Kidney epithelial cell (primary cell): ENCODE measurements at regions not wholly inside any gene's neighbourhood (a gene's known extent, or its start where the extent isn't known, plus 50 kb on each side); places are given as distances from the start of the nearest gene placed in this dataset.

Source experiments
- DNase-seq: peaks from one replicate; pipeline ENCODE4 v3.0.0-alpha.2; 2010; ENCODE audit warnings: low read depth
- H3K27me3 ChIP-seq: 2 replicates; pipeline ENCODE4 v1.6.0; 2011; ENCODE audit warnings: low read length; ENCODE audit not compliant: control insufficient read depth, insufficient read depth
- H3K36me3 ChIP-seq: 2 replicates; pipeline ENCODE4 v1.5.1; 2011; ENCODE audit warnings: low read length; ENCODE audit not compliant: control insufficient read depth, insufficient read depth
- H3K4me3 ChIP-seq: 2 replicates; pipeline ENCODE4 v1.5.1; 2011; ENCODE audit warnings: low read depth, mild to moderate bottlenecking, control low read depth, low read length
- TF ChIP-seq, protein P1 (sequence below): IDR thresholded peaks from 2 replicates; pipeline ENCODE4 v1.5.1; 2011; ENCODE audit warnings: mild to moderate bottlenecking, moderate library complexity, low read length, control low read depth, inconsistent platforms; ENCODE audit not compliant: insufficient read depth, poor library complexity, severe bottlenecking

DNA sequence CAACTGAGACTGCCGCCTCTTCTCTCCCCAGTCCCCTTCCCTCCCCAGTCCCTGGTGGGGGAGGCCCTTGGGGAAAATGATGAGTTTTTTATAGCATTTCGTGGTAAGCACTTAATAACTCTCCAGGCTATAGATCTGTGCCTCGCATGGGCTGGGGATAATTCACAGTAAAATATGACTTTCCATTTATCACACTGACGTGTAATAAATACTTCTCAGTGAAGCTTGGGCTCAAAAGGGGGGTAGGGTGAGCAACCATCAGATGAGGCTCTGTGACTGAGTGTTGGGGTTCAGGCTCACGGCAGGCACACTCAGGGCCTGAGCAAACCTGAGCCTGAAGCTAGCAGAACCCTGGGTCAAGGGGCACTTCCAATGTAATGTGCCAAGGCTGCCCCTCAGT is 101.6 kb downstream of the CCT6B start:
- DNase-seq, result no peak
- Histone ChIP-seq H3K4me3 (no peak overlapping the region), H3K36me3 (no peaks in the 10 kb centered on the region), H3K27me3 (no peaks in the 10 kb centered on the region)
- TF ChIP-seq, protein P1, sequence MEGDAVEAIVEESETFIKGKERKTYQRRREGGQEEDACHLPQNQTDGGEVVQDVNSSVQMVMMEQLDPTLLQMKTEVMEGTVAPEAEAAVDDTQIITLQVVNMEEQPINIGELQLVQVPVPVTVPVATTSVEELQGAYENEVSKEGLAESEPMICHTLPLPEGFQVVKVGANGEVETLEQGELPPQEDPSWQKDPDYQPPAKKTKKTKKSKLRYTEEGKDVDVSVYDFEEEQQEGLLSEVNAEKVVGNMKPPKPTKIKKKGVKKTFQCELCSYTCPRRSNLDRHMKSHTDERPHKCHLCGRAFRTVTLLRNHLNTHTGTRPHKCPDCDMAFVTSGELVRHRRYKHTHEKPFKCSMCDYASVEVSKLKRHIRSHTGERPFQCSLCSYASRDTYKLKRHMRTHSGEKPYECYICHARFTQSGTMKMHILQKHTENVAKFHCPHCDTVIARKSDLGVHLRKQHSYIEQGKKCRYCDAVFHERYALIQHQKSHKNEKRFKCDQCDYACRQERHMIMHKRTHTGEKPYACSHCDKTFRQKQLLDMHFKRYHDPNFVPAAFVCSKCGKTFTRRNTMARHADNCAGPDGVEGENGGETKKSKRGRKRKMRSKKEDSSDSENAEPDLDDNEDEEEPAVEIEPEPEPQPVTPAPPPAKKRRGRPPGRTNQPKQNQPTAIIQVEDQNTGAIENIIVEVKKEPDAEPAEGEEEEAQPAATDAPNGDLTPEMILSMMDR, result no peak

DNA sequence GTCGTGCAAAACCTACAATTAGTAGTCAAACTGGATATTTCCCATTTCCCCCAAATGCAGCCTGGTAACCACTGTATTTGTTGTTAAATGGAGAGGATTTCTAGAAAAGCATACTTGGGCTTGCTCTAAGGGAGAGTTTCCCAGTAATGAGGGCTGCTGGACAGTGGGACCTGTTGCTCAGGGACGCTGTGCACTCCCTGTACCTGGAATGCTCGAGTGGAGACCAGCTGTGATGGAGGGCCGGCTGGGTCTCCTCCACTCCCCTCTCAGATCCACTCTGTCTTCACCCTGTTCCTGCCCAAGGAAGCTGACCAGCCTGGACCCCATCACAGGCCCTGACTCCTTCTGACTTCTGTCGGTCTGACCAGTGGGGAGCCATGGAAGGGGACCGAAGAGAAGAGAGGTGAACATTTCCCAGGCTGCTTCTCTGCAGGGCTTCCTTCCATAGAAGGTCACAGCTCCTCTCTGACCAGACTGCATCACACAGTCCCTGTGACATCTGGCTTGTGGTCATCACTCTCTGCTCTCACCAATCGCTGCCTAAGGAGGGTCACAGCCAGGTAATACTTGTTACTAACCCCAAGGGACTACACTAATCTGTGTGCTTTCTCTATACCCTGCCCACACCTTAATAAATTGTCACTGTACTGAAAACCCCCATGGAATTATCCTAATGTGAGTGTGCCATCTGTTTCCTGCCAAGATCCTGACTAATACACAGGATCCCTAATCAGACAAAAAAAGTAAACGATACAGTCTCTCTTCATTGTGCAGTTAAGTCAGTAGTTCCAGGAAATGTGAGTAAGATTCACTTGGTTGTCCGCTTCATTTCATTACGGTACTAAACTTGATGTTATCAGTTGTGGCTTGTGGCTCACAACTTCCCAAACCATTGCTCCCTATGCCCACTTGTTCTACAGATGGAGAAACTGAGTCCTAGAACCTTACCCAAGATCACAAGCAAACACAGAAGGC is 102.4 kb downstream of the CCT6B start:
- TF ChIP-seq, protein P1, result no peak
- DNase-seq, result no peak
- no peak overlapping the region for H3K4me3 ChIP-seq
- H3K36me3 ChIP-seq, result no peaks in the 10 kb centered on the region
- no peaks in the 10 kb centered on the region for H3K27me3 ChIP-seq

DNA sequence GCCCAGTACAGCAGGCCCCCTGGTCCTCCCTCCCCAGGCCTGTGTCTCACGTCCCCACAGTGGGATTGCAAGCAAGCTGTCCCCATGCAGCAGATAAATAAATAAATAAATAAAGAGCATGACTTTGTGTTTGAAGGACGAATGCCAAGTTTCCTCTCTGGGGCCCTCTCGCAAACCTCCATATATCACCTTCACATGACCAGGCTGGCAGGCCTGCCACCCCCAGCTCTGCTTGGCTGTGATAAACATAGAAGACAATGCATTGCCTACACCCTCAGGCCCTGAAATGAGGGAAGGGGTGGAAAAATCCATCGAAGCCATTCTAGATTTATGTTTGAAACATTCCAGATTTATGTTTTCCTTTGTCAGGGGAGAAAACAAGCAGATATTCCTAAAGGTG is 107.3 kb downstream of the CCT6B start:
- Histone ChIP-seq H3K27me3 (no peaks in the 10 kb centered on the region), H3K36me3 (no peaks in the 10 kb centered on the region), H3K4me3 (no peak overlapping the region)
- no peak for DNase-seq
- TF ChIP-seq, protein P1, result no peak

DNA sequence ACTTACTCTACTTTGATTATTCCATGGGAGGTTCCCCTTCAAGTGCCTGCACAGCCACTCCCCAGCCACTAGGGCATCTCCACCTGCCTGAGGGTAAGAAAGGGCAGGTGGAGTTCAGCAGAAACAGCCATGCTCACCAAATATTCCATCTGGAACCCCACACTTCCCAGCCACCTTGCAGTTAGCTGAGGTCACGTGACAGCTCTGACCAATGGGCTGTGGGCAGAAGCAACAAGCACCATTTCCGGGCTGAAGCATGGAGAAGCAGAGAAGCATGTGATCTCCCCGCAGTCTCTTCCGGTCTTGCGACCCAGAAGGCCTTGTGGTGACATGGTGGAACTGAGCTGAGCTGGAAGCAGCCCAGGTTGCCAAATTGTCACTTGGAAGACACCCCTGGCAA is 108.6 kb downstream of the CCT6B start:
- DNase-seq, result no peak
- TF ChIP-seq, protein P1, result no peak

DNA sequence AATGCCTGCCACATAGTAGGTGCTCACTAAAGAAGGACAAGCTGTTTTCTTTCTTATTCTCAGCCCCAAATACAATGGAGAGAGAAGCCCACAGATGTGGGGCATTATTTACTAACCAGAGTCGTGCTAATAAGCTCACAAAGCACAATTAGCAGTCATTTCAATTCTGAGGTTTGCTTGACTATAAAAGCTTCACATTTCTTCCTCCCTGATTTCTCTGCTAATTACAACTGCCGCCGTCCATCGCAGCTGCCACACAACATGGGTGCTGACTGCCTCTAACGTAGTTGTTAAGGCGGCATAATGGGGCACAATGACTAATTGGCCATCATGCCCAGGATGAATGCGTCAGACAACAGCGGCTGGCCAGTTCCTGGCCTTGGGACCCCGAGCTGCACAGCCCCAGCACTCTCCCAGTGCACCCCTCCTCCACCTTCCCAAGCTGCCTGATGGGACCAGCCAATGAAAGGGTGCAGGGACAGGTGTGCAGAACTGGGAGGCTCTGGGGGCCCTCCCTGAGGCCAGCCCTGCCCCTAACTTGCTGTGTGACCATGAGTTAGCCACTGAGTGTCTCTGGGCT is 109.2 kb downstream of the CCT6B start:
- Histone ChIP-seq H3K36me3 (no peaks in the 10 kb centered on the region), H3K4me3 (no peak overlapping the region), H3K27me3 (no peaks in the 10 kb centered on the region)
- TF ChIP-seq, protein P1, result no peak
- DNase-seq, result no peak

More for the DNA sequence above, 108.6 kb downstream of the CCT6B start:
- no peaks in the 10 kb centered on the region for H3K27me3 ChIP-seq
- H3K4me3 ChIP-seq, result no peak overlapping the region
- no peaks in the 10 kb centered on the region for H3K36me3 ChIP-seq
